ENCODE measurements at regions not wholly inside any gene's neighbourhood (a gene's known extent, or its start where the extent isn't known, plus 50 kb on each side); places are given as distances from the start of the nearest gene placed in this dataset.
A peak's percentile ranks its signal among the peaks of the same experiment; 100 is the strongest.
"Not testable (repeated sequence)": the region's sequence is repeated elsewhere in the genome, so short reads cannot be mapped to it uniquely, and the experiment has no call there.

- peak overlapping the region in 1 of 3 donors; percentile 74 for H3K27ac Mint-ChIP-seq
- ATAC-seq (ENCODE audit: low read depth in 2 of 2); H3K27me3 Mint-ChIP-seq; H3K27ac ChIP-seq (ENCODE audit: insufficient read depth, low read length, poor library complexity, severe bottlenecking); DNase-seq; H3K4me3 Mint-ChIP-seq; H3K36me3 Mint-ChIP-seq; H3K27me3 ChIP-seq (ENCODE audit: control insufficient read depth, insufficient read depth, low read length); H3K4me3 ChIP-seq (ENCODE audit: low read depth, low read length); H3K36me3 ChIP-seq (ENCODE audit: control insufficient read depth, insufficient read depth, low read length); H3K9me3 Mint-ChIP-seq; H3K4me1 ChIP-seq (ENCODE audit: control insufficient read depth, insufficient read depth, low read length, poor library complexity, severe bottlenecking); H3K4me1 Mint-ChIP-seq; H3K9me3 ChIP-seq (ENCODE audit: control insufficient read depth in 2 of 2, low read length in 2 of 2): not testable (repeated sequence)
Observed at GRCh38 chr4:183004370-183004769, 87.2 kb upstream of the DCTD start.

GRCh38 chr4:182994171-182994570 is 77.0 kb upstream of the DCTD start:
- Histone ChIP-seq H3K36me3 (ENCODE audit: control insufficient read depth, insufficient read depth, low read length) (no peaks in the 10 kb centered on the region), H3K27ac (ENCODE audit: insufficient read depth, low read length, poor library complexity, severe bottlenecking) (no peak overlapping the region), H3K4me1 (ENCODE audit: control insufficient read depth, insufficient read depth, low read length, poor library complexity, severe bottlenecking) (no peaks in the 10 kb centered on the region), H3K4me3 (ENCODE audit: low read depth, low read length) (no peak overlapping the region), H3K27me3 (ENCODE audit: control insufficient read depth, insufficient read depth, low read length) (no peaks in the 10 kb centered on the region), H3K9me3 (ENCODE audit: control insufficient read depth in 2 of 2, low read length in 2 of 2) (peaks cover 0 to 3% of the 10 kb centered on the region in 2 experiments)
- DNase-seq (no peak), ATAC-seq (ENCODE audit: low read depth in 2 of 2) (no peak)
- Mint-ChIP-seq H3K4me1 (no peaks in the 10 kb centered on the region), H3K4me3 (no peak overlapping the region), H3K27me3 (no peaks in the 10 kb centered on the region), H3K36me3 (no peaks in the 10 kb centered on the region), H3K27ac (no peak overlapping the region), H3K9me3 (peaks cover 0 to 17% (median 11%) of the 10 kb centered on the region in 7 donors)

GRCh38 chr4:182978152-182978827 is 61.1 kb upstream of the DCTD start:
- H3K36me3 Mint-ChIP-seq: no peaks in the 10 kb centered on the region
- Histone ChIP-seq H3K4me3 (ENCODE audit: low read depth, low read length) (no peak overlapping the region), H3K9me3 (ENCODE audit: control insufficient read depth in 2 of 2, low read length in 2 of 2) (no peaks in the 10 kb centered on the region), H3K4me1 (ENCODE audit: control insufficient read depth, insufficient read depth, low read length, poor library complexity, severe bottlenecking) (no peaks in the 10 kb centered on the region), H3K27me3 (ENCODE audit: control insufficient read depth, insufficient read depth, low read length) (no peaks in the 10 kb centered on the region), H3K27ac (ENCODE audit: insufficient read depth, low read length, poor library complexity, severe bottlenecking) (no peak overlapping the region), H3K36me3 (ENCODE audit: control insufficient read depth, insufficient read depth, low read length) (no peaks in the 10 kb centered on the region)
- H3K27ac Mint-ChIP-seq: no peak overlapping the region
- no peak for DNase-seq
- peaks cover 0 to 2% (median 0%) of the 10 kb centered on the region in 7 donors for H3K9me3 Mint-ChIP-seq
- H3K4me3 Mint-ChIP-seq: no peak overlapping the region
- H3K4me1 Mint-ChIP-seq: peaks cover 0 to 2% (median 0%) of the 10 kb centered on the region in 4 donors
- ATAC-seq (ENCODE audit: low read depth in 2 of 2): no peak
- peaks cover 11% of the 10 kb centered on the region for H3K27me3 Mint-ChIP-seq

GRCh38 chr4:182975806-182976205 is 58.6 kb upstream of the DCTD start:
- H3K27ac ChIP-seq (ENCODE audit: insufficient read depth, low read length, poor library complexity, severe bottlenecking): no peak overlapping the region
- Mint-ChIP-seq H3K4me3 (no peak overlapping the region), H3K9me3 (no peaks in the 10 kb centered on the region), H3K36me3 (no peaks in the 10 kb centered on the region), H3K4me1 (peaks cover 0 to 2% (median 0%) of the 10 kb centered on the region in 4 donors), H3K27ac (no peak overlapping the region), H3K27me3 (peaks cover 5% of the 10 kb centered on the region)
- H3K4me1 ChIP-seq (ENCODE audit: control insufficient read depth, insufficient read depth, low read length, poor library complexity, severe bottlenecking): no peaks in the 10 kb centered on the region
- no peaks in the 10 kb centered on the region for H3K36me3 ChIP-seq (ENCODE audit: control insufficient read depth, insufficient read depth, low read length)
- no peaks in the 10 kb centered on the region for H3K9me3 ChIP-seq (ENCODE audit: control insufficient read depth in 2 of 2, low read length in 2 of 2)
- ATAC-seq (ENCODE audit: low read depth in 2 of 2) (no peak), DNase-seq (peak in 1 of 3 donors; percentile 9)
- no peak overlapping the region for H3K4me3 ChIP-seq (ENCODE audit: low read depth, low read length)
- H3K27me3 ChIP-seq (ENCODE audit: control insufficient read depth, insufficient read depth, low read length): no peaks in the 10 kb centered on the region

GRCh38 chr4:182973941-182974340 is 56.8 kb upstream of the DCTD start:
- Histone ChIP-seq H3K4me1 (ENCODE audit: control insufficient read depth, insufficient read depth, low read length, poor library complexity, severe bottlenecking) (no peaks in the 10 kb centered on the region), H3K9me3 (ENCODE audit: control insufficient read depth in 2 of 2, low read length in 2 of 2) (no peaks in the 10 kb centered on the region), H3K36me3 (ENCODE audit: control insufficient read depth, insufficient read depth, low read length) (no peaks in the 10 kb centered on the region), H3K27me3 (ENCODE audit: control insufficient read depth, insufficient read depth, low read length) (peaks cover 2% of the 10 kb centered on the region), H3K27ac (ENCODE audit: insufficient read depth, low read length, poor library complexity, severe bottlenecking) (no peak overlapping the region), H3K4me3 (ENCODE audit: low read depth, low read length) (no peak overlapping the region)
- Mint-ChIP-seq H3K27ac (peak overlapping the region in 1 of 3 donors; percentile 10), H3K9me3 (no peaks in the 10 kb centered on the region), H3K27me3 (peaks cover 8% of the 10 kb centered on the region), H3K4me3 (no peak overlapping the region), H3K36me3 (no peaks in the 10 kb centered on the region), H3K4me1 (peaks cover 0 to 2% (median 0%) of the 10 kb centered on the region in 4 donors)
- no peak for DNase-seq
- no peak for ATAC-seq (ENCODE audit: low read depth in 2 of 2)

GRCh38 chr4:182973511-182973911 is 56.3 kb upstream of the DCTD start:
- Mint-ChIP-seq H3K4me1 (peaks cover 0 to 2% (median 0%) of the 10 kb centered on the region in 4 donors), H3K27me3 (peaks cover 8% of the 10 kb centered on the region)
- no peak for ATAC-seq (ENCODE audit: low read depth in 2 of 2)

GRCh38 chr4:182971702-182972101 is 54.5 kb upstream of the DCTD start:
- Histone ChIP-seq H3K27me3 (ENCODE audit: control insufficient read depth, insufficient read depth, low read length) (peaks cover 5% of the 10 kb centered on the region), H3K4me1 (ENCODE audit: control insufficient read depth, insufficient read depth, low read length, poor library complexity, severe bottlenecking) (no peaks in the 10 kb centered on the region), H3K4me3 (ENCODE audit: low read depth, low read length) (no peak overlapping the region), H3K9me3 (ENCODE audit: control insufficient read depth in 2 of 2, low read length in 2 of 2) (no peaks in the 10 kb centered on the region), H3K36me3 (ENCODE audit: control insufficient read depth, insufficient read depth, low read length) (no peaks in the 10 kb centered on the region), H3K27ac (ENCODE audit: insufficient read depth, low read length, poor library complexity, severe bottlenecking) (no peak overlapping the region)
- Mint-ChIP-seq H3K4me3 (no peak overlapping the region), H3K4me1 (peaks cover 0 to 2% (median 0%) of the 10 kb centered on the region in 4 donors), H3K9me3 (peaks cover 0 to 8% (median 1%) of the 10 kb centered on the region in 7 donors), H3K27me3 (peaks cover 11% of the 10 kb centered on the region), H3K27ac (no peak overlapping the region), H3K36me3 (no peaks in the 10 kb centered on the region)
- no peak for DNase-seq
- no peak for ATAC-seq (ENCODE audit: low read depth in 2 of 2)

More at GRCh38 chr4:182973511-182973911, 56.3 kb upstream of the DCTD start:
- H3K36me3 ChIP-seq (ENCODE audit: control insufficient read depth, insufficient read depth, low read length): no peaks in the 10 kb centered on the region
- H3K4me3 ChIP-seq (ENCODE audit: low read depth, low read length): no peak overlapping the region
- DNase-seq: no peak
- H3K9me3 ChIP-seq (ENCODE audit: control insufficient read depth in 2 of 2, low read length in 2 of 2): no peaks in the 10 kb centered on the region
- no peak overlapping the region for H3K27ac ChIP-seq (ENCODE audit: insufficient read depth, low read length, poor library complexity, severe bottlenecking)
- Mint-ChIP-seq H3K36me3 (no peaks in the 10 kb centered on the region), H3K4me3 (peak overlapping the region in 1 of 4 donors; percentile 66), H3K9me3 (no peaks in the 10 kb centered on the region), H3K27ac (no peak overlapping the region)
- H3K27me3 ChIP-seq (ENCODE audit: control insufficient read depth, insufficient read depth, low read length): peaks cover 2% of the 10 kb centered on the region
- H3K4me1 ChIP-seq (ENCODE audit: control insufficient read depth, insufficient read depth, low read length, poor library complexity, severe bottlenecking): no peaks in the 10 kb centered on the region

GRCh38 chr4:182969651-182970279 is 52.6 kb upstream of the DCTD start:
- peaks cover 22% of the 10 kb centered on the region for H3K27me3 Mint-ChIP-seq
- no peaks in the 10 kb centered on the region for H3K36me3 Mint-ChIP-seq
- no peak for DNase-seq
- no peaks in the 10 kb centered on the region for H3K9me3 ChIP-seq (ENCODE audit: control insufficient read depth in 2 of 2, low read length in 2 of 2)
- H3K27ac Mint-ChIP-seq: no peak overlapping the region
- no peak overlapping the region for H3K4me3 ChIP-seq (ENCODE audit: low read depth, low read length)
- no peaks in the 10 kb centered on the region for H3K4me1 Mint-ChIP-seq
- H3K4me1 ChIP-seq (ENCODE audit: control insufficient read depth, insufficient read depth, low read length, poor library complexity, severe bottlenecking): no peaks in the 10 kb centered on the region
- H3K36me3 ChIP-seq (ENCODE audit: control insufficient read depth, insufficient read depth, low read length): no peaks in the 10 kb centered on the region
- H3K27me3 ChIP-seq (ENCODE audit: control insufficient read depth, insufficient read depth, low read length): peaks cover 5% of the 10 kb centered on the region
- no peak for ATAC-seq (ENCODE audit: low read depth in 2 of 2)
- no peak overlapping the region for H3K4me3 Mint-ChIP-seq
- no peak overlapping the region for H3K27ac ChIP-seq (ENCODE audit: insufficient read depth, low read length, poor library complexity, severe bottlenecking)
- H3K9me3 Mint-ChIP-seq: peaks cover 0 to 10% (median 2%) of the 10 kb centered on the region in 7 donors

Measured in CD4-positive, CD25-positive, alpha-beta regulatory T cell (primary cell).